ENCODE measurements at regions not wholly inside any gene's neighbourhood (a gene's known extent, or its start where the extent isn't known, plus 50 kb on each side); places are given as distances from the start of the nearest gene placed in this dataset.

DNA sequence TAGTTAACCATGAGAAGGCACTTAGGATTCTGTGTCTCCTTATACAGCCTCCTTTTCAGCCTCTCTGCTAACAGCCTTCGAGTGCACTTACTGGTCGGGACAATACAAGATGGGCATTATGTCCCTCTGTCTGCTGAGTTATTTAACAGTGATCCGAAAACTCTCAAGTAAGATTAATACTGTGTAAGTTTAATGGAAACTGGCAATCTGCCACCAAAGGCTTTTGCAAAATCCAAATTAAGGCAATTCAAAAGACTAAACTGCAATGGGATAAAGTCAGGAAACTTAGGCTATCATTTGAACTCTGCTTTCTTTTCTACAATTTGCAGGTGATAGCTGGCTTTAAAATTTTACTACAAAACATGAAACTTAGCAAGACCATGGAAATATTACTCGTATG, 477.8 kb downstream of the TFEC start:
- FAIRE-seq (no peak), DNase-seq (ENCODE audit: insufficient read length, low spot score) (no peak)
- TF ChIP-seq, protein P1, sequence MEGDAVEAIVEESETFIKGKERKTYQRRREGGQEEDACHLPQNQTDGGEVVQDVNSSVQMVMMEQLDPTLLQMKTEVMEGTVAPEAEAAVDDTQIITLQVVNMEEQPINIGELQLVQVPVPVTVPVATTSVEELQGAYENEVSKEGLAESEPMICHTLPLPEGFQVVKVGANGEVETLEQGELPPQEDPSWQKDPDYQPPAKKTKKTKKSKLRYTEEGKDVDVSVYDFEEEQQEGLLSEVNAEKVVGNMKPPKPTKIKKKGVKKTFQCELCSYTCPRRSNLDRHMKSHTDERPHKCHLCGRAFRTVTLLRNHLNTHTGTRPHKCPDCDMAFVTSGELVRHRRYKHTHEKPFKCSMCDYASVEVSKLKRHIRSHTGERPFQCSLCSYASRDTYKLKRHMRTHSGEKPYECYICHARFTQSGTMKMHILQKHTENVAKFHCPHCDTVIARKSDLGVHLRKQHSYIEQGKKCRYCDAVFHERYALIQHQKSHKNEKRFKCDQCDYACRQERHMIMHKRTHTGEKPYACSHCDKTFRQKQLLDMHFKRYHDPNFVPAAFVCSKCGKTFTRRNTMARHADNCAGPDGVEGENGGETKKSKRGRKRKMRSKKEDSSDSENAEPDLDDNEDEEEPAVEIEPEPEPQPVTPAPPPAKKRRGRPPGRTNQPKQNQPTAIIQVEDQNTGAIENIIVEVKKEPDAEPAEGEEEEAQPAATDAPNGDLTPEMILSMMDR (IDR thresholded peaks at IDR 0.05; ENCODE audit: insufficient read depth, missing control alignments), result no peak

DNA sequence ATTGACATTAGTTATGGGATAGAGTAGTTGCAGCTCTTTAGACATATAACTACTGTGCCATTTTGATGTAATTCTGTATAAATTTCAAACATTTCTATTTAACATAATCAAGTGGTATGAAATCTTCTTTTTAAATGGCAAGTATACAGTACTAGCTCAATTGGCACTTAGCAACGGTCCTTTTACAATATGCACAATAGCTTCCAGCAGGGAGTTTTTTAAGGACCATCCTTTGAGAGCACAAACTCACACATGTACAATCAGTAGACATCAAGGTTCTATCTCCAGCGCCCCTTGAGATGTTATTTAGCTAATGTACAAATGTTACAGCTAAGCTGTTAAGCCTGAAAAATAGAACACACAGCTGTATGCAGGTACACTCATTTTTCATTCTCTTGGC, 480.7 kb downstream of the TFEC start:
- no peak for FAIRE-seq
- no peak for DNase-seq (ENCODE audit: insufficient read length, low spot score)
- TF ChIP-seq, protein P1 (IDR thresholded peaks at IDR 0.05; ENCODE audit: insufficient read depth, missing control alignments), result no peak

DNA sequence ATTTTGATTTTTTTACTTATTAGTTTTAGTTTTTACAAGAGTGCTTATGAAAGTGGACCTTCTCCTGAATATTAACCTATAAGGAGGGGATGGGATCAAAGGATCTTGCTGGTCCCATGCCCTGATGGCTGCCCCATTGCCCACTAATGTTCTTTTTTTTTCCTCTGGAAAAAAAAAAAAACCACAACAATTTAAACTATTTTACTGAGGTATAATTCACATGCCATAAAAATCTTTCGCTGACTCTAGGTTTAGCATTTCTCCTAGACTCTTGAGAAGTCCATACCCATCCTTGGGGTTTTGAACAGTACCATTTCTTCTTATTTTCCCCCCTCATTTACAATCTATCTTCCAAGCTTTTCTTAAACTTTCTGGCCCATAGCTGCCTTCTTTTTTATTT, 481.8 kb downstream of the TFEC start:
- DNase-seq (ENCODE audit: insufficient read length, low spot score), result no peak
- TF ChIP-seq, protein P1 (IDR thresholded peaks at IDR 0.05; ENCODE audit: insufficient read depth, missing control alignments), result no peak
- no peak for FAIRE-seq

DNA sequence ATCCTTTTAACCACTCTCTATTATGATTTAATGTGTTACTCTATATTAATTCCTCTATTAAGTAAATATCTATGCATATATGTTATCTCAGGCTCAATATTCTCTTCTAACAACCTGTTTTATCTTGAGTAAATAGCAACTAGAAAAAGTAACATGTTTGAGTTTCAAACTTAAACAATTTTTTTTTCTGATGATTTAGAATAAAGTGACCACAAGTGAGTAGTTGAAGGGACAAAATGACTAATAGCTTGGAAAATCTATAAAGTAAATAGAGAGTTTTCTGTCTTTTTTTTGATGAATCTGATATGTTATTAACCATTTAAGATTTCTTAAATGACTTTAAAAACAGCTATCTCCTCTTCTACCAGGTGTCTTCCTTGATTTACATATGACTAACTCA, 483.8 kb downstream of the TFEC start:
- FAIRE-seq, result no peak
- TF ChIP-seq, protein P1 (IDR thresholded peaks at IDR 0.05; ENCODE audit: insufficient read depth, missing control alignments), result no peak

DNA sequence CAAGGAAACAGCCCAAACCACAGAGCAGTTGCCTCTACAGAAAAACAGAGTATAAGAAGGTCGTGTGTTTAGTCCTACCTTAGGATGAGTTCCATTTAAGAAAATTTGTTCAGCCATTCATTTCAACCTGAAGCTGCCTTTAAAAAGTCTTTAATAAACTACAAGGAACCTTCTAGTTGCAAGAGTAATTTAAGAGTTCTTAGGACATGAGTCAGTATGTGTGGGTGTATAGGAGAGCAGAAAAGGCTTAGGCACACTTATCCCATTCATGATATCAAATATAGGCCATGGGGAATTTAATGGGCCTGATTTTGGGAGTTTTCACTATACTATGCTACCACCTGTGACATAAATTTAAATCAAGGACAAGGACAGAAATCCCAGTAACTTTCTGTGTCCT, 496.8 kb downstream of the TFEC start:
- TF ChIP-seq, protein P1 (IDR thresholded peaks at IDR 0.05; ENCODE audit: insufficient read depth, missing control alignments), result no peak
- DNase-seq (ENCODE audit: insufficient read length, low spot score) (no peak), FAIRE-seq (no peak)

More for the DNA sequence above, 483.8 kb downstream of the TFEC start:
- DNase-seq (ENCODE audit: insufficient read length, low spot score), result no peak

DNA sequence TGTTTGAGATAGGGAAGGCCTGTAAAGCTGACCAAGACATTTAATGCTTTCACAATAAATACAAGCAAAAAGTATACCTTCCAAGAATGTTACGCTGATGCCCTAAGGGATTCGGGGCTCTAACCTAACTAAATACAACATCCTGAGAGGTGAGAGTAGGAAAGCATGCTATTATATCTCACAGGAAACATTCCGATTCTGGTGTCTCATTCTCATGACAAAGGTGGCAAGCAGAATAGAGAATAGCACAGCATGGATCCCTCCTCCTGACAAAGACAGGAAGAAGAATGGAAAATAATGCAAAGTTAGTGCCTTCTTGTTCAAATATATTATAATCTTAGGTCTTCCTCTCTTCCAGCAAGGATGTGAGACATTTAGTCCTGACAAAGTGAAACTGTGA, 504.3 kb downstream of the TFEC start:
- TF ChIP-seq, protein P1 (IDR thresholded peaks at IDR 0.05; ENCODE audit: insufficient read depth, missing control alignments), result no peak
- DNase-seq (ENCODE audit: insufficient read length, low spot score) (no peak), FAIRE-seq (no peak)

DNA sequence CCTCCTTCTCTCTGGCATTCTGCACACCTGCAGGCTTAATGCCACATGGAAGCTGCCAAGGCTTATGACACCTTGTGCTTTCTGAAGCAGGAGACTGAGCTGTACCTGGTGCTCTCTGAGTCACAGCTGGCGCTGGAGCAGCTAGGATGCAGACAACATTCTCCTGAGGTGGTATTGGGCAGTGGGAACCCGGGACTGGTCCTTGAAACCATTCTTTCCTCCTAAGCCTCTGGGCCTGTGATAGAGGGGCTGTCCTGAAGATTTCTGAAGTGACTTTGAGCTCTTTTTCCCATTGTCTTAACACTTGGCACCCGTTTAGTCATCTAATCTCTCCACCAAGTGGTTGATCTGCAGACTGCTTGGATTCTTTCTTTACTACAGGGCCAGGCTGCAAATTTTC, 508.4 kb downstream of the TFEC start:
- TF ChIP-seq, protein P1 (IDR thresholded peaks at IDR 0.05; ENCODE audit: insufficient read depth, missing control alignments), result no peak
- FAIRE-seq, result no peak

More for the DNA sequence above, 508.4 kb downstream of the TFEC start:
- no peak for DNase-seq (ENCODE audit: insufficient read length, low spot score)
